ENCODE measurements at regions not wholly inside any gene's neighbourhood (a gene's known extent, or its start where the extent isn't known, plus 50 kb on each side); places are given as distances from the start of the nearest gene placed in this dataset.

DNA sequence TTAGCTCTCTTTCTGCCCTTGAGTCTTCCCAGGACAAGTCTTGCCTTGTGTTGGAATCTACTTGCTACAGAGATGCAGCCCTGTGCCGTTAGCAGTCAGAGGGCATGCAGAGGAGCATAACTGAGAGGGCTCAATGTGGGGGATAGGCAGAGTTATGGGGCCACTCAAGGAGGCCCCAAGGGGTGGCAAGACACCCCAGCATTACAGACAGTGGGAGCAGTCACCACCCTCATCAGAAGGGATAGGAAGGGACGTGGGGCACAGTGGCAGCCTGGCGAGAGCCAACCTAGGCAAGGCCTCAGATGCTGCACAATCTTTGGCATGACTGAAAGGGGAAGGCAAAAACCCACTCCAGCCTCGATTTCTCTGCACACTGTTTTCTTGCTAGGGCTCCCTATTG lies 169.1 kb downstream of the TMEM18 start:
- no peak overlapping the region for H4K5ac ChIP-seq (ENCODE audit: insufficient read length, low read depth, low read length)
- no peaks in the 10 kb centered on the region for H3K79me2 ChIP-seq (ENCODE audit: control insufficient read depth in 1 of 2, insufficient read depth in 2 of 2, low read length in 2 of 2)
- H3K27me3 ChIP-seq (replicated peaks in 1 of 4; ENCODE audit: control insufficient read depth in 3 of 4, extremely low read depth in 1 of 4, insufficient read depth in 3 of 4, low read length in 3 of 4), result peaks cover 0 to 9% (median 3%) of the 10 kb centered on the region in 4 experiments; a peak in 4 of 7 replicates
- H2BK120ac ChIP-seq (replicated peaks; ENCODE audit: low read depth, low read length), result no peak overlapping the region
- no peak overlapping the region for H3K23ac ChIP-seq (ENCODE audit: insufficient read length)
- H3K79me1 ChIP-seq (ENCODE audit: low read depth, low read length), result no peaks in the 10 kb centered on the region; the same call in 1 of the 2 replicates
- no peak overlapping the region for H2BK12ac ChIP-seq (ENCODE audit: low read depth, low read length)
- FAIRE-seq (no peak), DNase-seq (ENCODE audit: low read depth in 1 of 2, low spot score in 2 of 2) (no peak)
- H3K9ac ChIP-seq (replicated peaks in 1 of 4; ENCODE audit: extremely low read depth in 1 of 4, low read depth in 3 of 4, low read length in 3 of 4), result no peak overlapping the region
- no peak for TF ChIP-seq KDM5A (IDR thresholded peaks at IDR 0.05; ENCODE audit: low read length)
- no peak for TF ChIP-seq NRF1 (IDR thresholded peaks at IDR 0.05; ENCODE audit: low read depth, low read length)
- ChIA-PET POLR2A (ENCODE audit: partially characterized antibody) (no interaction called here), CTCF (ENCODE audit: partially characterized antibody) (no interaction called here)
- no peaks in the 10 kb centered on the region for H3K23me2 ChIP-seq (ENCODE audit: low read depth, low read length)
- H3K36me3 ChIP-seq (ENCODE audit: control insufficient read depth in 2 of 4, insufficient read depth in 4 of 4, low read length in 3 of 4), result no peaks in the 10 kb centered on the region
- no peaks in the 10 kb centered on the region for H4K20me1 ChIP-seq (replicated peaks in 1 of 2; ENCODE audit: control insufficient read depth in 1 of 2, insufficient read depth in 2 of 2, low read length in 2 of 2)
- H4K8ac ChIP-seq (ENCODE audit: extremely low read depth, insufficient read depth, low read length), result no peak overlapping the region
- no peaks in the 10 kb centered on the region for H3K9me3 ChIP-seq (ENCODE audit: insufficient read depth in 2 of 2, low read depth in 1 of 2, low read length in 1 of 2)
- H3K14ac ChIP-seq (ENCODE audit: insufficient read length), result no peak overlapping the region
- no peak overlapping the region for H2AFZ ChIP-seq (ENCODE audit: low read length)
- no peak overlapping the region for H2BK15ac ChIP-seq (ENCODE audit: low read length)
- H3K4me1 ChIP-seq (replicated peaks in 1 of 4; ENCODE audit: control insufficient read depth in 3 of 4, insufficient read depth in 4 of 4, low read length in 3 of 4), result peaks cover 0 to 10% (median 6%) of the 10 kb centered on the region in 4 experiments; a peak in 5 of 7 replicates
- no peak overlapping the region for H3K56ac ChIP-seq (replicated peaks; ENCODE audit: insufficient read length, low read depth, low read length)
- H3K18ac ChIP-seq (ENCODE audit: extremely low read depth, low read length), result no peak overlapping the region
- WGBS, 2 experiments (ENCODE audit: extremely low coverage in 1 of 2, insufficient coverage in 1 of 2, insufficient read length in 1 of 2, insufficient replicate concordance in 2 of 2, low coverage in 1 of 2, low lambda C conversion rate in 2 of 2, missing lambda C conversion rate in 1 of 2), result 92% methylated on average over 4 of the region's 4 CpGs; no CpG with 5 or more reads in 1 of the 2 experiments
- H3K4me2 ChIP-seq (ENCODE audit: insufficient read depth in 1 of 2, low read depth in 2 of 2, low read length in 2 of 2), result no peak overlapping the region
- no peak overlapping the region for H2BK5ac ChIP-seq (ENCODE audit: low read depth, low read length)
- H2AK5ac ChIP-seq (ENCODE audit: low read depth, low read length), result no peak overlapping the region
- no peak overlapping the region for H4K91ac ChIP-seq (replicated peaks; ENCODE audit: insufficient read length, low read length)
- H3K4me3 ChIP-seq (ENCODE audit: extremely low read depth in 1 of 4, insufficient read depth in 2 of 4, low read depth in 3 of 4, low read length in 4 of 4), result no peak overlapping the region
- H3K27ac ChIP-seq (ENCODE audit: low read depth, low read length), result no peak overlapping the region
- H3K4ac ChIP-seq (replicated peaks; ENCODE audit: insufficient read length, low read depth, low read length), result no peak overlapping the region
- H2BK20ac ChIP-seq (ENCODE audit: low read length), result no peak overlapping the region
